Epidermal melanocyte (primary cell): ENCODE measurements at regions not wholly inside any gene's neighbourhood (a gene's known extent, or its start where the extent isn't known, plus 50 kb on each side); places are given as distances from the start of the nearest gene placed in this dataset.

Experiments
- DNase-seq: peaks from one replicate; pipeline ENCODE4 v3.0.0; 2011; ENCODE audit warnings: low spot score; ENCODE audit not compliant: insufficient read length

GRCh38 chr3:146664403-146664802 is 59.3 kb upstream of the PLSCR5 start:
- no peak for DNase-seq

GRCh38 chr3:146658841-146659240 is 53.7 kb upstream of the PLSCR5 start:
- DNase-seq = no peak

GRCh38 chr3:146655333-146655996 is 50.3 kb upstream of the PLSCR5 start:
- DNase-seq = no peak
